WERI-Rb-1 (cell line): ENCODE measurements at regions not wholly inside any gene's neighbourhood (a gene's known extent, or its start where the extent isn't known, plus 50 kb on each side); places are given as distances from the start of the nearest gene placed in this dataset.

ENCODE experiments used
- DNase-seq: peaks from one replicate; pipeline ENCODE4 v3.0.0-alpha.2; 2020
- H3K27ac ChIP-seq: fragments of 250-450 bp; sonication (Bioruptor Pico); 2 replicates; pipeline ENCODE4 v1.5.1; 2020; ENCODE audit warnings: mild to moderate bottlenecking, moderate library complexity
- H3K27me3 ChIP-seq: fragments of 250-450 bp; sonication (Bioruptor Pico); 2 replicates; pipeline ENCODE4 v1.5.1; 2021; ENCODE audit warnings: mild to moderate bottlenecking, low read depth, moderate library complexity; ENCODE audit not compliant: insufficient read depth, severe bottlenecking
- H3K36me3 ChIP-seq: fragments of 250-450 bp; sonication (Bioruptor Pico); 2 replicates; pipeline ENCODE4 v1.5.1; 2020; ENCODE audit warnings: mild to moderate bottlenecking, moderate library complexity
- H3K4me3 ChIP-seq: 2 replicates; pipeline ENCODE4 v1.5.1; 2011; ENCODE audit warnings: low read depth, mild to moderate bottlenecking, control low read depth, low read length
- H3K9me3 ChIP-seq: fragments of 250-450 bp; sonication (Bioruptor Pico); 2 replicates; pipeline ENCODE4 v1.5.1; 2021; ENCODE audit warnings: mild to moderate bottlenecking, moderate library complexity; ENCODE audit not compliant: severe bottlenecking
- TF ChIP-seq, protein P1 (sequence below): IDR thresholded peaks from 2 replicates; pipeline ENCODE4 v1.5.1; 2011; ENCODE audit warnings: low read depth, mild to moderate bottlenecking, control low read depth, inconsistent platforms, low read length

DNA sequence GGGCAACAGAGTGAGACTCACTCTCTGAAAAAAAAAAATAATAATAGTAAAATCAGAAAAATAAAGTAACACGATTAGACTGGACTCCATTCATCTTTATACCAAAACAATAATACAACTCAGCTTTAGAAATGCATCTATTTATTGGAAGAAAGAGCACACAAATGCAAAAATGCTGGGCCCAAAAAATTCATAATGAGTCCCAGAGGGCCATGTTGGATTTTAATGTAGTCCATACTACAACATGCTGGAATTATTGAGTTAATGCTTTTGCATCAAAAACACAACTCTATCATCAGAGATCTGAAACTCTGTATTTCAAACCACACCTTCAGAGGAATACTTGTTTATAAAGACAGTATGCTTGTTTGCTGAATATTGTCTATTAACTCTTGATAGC lies 1614.7 kb downstream of the STIM2 start:
- Histone ChIP-seq H3K36me3 (no peaks in the 10 kb centered on the region), H3K4me3 (no peak overlapping the region), H3K27ac (no peak overlapping the region), H3K9me3 (no peaks in the 10 kb centered on the region), H3K27me3 (no peaks in the 10 kb centered on the region)
- DNase-seq = no peak
- TF ChIP-seq, protein P1, sequence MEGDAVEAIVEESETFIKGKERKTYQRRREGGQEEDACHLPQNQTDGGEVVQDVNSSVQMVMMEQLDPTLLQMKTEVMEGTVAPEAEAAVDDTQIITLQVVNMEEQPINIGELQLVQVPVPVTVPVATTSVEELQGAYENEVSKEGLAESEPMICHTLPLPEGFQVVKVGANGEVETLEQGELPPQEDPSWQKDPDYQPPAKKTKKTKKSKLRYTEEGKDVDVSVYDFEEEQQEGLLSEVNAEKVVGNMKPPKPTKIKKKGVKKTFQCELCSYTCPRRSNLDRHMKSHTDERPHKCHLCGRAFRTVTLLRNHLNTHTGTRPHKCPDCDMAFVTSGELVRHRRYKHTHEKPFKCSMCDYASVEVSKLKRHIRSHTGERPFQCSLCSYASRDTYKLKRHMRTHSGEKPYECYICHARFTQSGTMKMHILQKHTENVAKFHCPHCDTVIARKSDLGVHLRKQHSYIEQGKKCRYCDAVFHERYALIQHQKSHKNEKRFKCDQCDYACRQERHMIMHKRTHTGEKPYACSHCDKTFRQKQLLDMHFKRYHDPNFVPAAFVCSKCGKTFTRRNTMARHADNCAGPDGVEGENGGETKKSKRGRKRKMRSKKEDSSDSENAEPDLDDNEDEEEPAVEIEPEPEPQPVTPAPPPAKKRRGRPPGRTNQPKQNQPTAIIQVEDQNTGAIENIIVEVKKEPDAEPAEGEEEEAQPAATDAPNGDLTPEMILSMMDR = no peak

DNA sequence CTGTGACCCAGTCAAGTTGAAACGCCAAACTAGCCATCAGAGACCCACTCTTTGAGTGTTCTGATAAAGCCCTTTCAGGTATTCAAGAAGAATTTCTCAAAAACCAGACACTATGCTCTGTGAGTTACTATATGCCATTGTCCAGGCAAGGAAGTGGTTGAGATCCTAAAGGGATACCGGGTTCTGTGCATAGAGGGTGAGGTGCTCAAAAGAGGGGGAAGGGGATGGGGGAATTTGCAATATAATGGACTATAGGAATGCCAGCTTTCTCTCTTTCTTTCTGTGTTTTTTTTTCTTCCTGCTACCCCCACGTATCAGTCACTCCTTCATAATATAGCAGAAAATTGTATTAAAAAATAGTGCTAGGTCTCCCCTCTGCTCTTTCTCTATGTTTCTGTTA lies 1619.0 kb downstream of the STIM2 start:
- DNase-seq = no peak
- Histone ChIP-seq H3K4me3 (no peak overlapping the region), H3K27me3 (no peaks in the 10 kb centered on the region), H3K36me3 (no peaks in the 10 kb centered on the region), H3K27ac (no peak overlapping the region), H3K9me3 (no peaks in the 10 kb centered on the region)
- TF ChIP-seq, protein P1 = no peak

DNA sequence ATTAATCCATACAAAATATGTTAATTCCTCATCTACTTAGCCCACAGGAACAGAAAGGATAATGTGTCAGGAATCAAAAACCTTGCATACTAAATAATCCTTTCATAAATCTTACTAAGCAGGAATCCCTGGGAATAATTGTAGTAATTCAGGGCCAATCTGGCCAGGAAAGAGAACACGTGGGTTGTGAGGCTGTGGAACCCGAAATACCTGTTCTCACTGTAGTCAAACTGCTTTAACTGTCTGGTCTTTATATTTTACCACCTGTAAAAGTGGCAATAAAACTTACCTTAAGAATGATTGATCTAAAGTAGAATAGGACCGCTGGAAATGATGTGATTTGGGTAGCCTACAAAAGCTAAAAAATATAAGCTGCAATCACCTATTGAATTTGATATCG lies 1620.9 kb downstream of the STIM2 start:
- no peak for DNase-seq
- Histone ChIP-seq H3K27ac (no peak overlapping the region), H3K36me3 (no peaks in the 10 kb centered on the region), H3K27me3 (no peaks in the 10 kb centered on the region), H3K4me3 (no peak overlapping the region), H3K9me3 (no peaks in the 10 kb centered on the region)
- TF ChIP-seq, protein P1 = no peak

DNA sequence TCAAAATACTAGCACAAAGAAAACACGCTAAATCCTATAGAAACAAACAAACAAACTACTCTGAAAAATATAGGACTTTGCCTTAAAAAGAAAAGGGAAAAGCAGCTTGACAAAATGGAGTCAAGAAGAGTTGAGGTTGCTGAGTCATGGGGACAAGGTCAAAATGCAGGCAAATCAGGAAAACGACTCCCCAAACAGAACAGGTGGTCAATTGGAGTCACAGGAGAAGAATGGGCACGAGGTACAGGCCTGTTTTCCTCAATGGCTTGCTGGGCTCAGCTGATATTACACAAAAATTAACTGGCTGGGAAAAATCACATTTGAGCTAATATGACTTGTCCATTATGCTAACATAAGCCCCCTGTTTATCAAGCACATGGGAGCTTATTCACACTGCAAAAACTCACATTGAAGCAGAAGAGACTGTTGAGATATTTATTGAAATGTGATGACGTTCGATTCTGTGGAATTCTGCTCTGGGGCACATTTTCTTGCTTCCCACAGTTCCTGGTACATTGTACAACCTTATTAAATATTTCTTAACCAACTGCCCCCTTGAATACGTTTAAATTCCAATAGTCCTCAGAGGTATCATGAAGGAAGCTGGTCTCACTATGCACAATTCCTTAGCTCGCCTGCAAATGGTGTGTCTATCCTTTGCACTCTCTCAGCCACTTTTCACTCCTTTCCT lies 1622.1 kb downstream of the STIM2 start:
- DNase-seq = no peak
- H3K9me3 ChIP-seq = no peaks in the 10 kb centered on the region
- H3K36me3 ChIP-seq = no peaks in the 10 kb centered on the region
- H3K27me3 ChIP-seq = no peaks in the 10 kb centered on the region
- TF ChIP-seq, protein P1 = no peak
- H3K27ac ChIP-seq = no peak overlapping the region
- no peak overlapping the region for H3K4me3 ChIP-seq

DNA sequence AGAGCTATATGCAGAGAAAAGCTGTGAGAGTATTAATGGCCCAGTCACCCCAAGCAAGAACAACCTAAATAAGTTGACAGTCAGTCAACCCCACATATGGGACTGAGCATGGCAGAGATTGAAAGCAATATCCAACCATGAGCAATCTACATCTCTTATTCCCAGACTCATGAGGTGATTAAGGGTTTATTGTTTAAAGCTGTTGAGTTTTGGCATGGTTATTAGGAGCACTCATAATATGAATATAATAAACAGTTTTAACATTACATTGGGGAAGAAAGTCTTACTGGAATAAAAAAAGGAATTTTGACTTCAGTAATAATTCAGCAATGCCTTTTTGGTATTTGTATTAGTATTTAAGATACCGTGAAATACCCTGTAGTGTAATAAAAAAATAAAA lies 1627.4 kb downstream of the STIM2 start:
- Histone ChIP-seq H3K9me3 (no peaks in the 10 kb centered on the region), H3K4me3 (no peak overlapping the region), H3K36me3 (no peaks in the 10 kb centered on the region), H3K27me3 (no peaks in the 10 kb centered on the region), H3K27ac (no peak overlapping the region)
- TF ChIP-seq, protein P1 = no peak
- DNase-seq = no peak

DNA sequence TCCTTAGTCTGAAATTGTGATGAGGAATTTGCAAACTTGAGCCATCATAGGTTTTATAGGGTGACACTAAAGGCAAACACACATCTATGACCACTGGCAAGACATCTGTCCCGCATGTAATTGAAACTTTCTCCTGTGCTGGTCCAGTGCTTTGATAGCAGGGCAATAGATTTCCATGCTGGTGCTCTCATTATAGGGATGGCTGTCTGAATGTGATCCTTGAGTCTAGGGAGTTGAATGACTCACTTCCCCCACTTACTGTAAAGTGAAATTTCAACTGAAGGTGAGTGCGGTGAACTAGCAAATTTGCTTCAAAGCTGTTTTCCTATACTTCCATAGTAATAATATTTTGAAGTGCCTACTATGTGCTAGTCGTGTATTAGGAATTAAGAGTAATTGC lies 1630.0 kb downstream of the STIM2 start:
- no peak for DNase-seq
- no peak overlapping the region for H3K27ac ChIP-seq
- H3K4me3 ChIP-seq = no peak overlapping the region
- H3K9me3 ChIP-seq = peaks cover 2% of the 10 kb centered on the region
- no peaks in the 10 kb centered on the region for H3K36me3 ChIP-seq
- TF ChIP-seq, protein P1 = no peak
- H3K27me3 ChIP-seq = no peaks in the 10 kb centered on the region
